Astrocyte of the spinal cord (primary cell): ENCODE measurements at regions not wholly inside any gene's neighbourhood (a gene's known extent, or its start where the extent isn't known, plus 50 kb on each side); places are given as distances from the start of the nearest gene placed in this dataset.
"Not testable (repeated sequence)": the region's sequence is repeated elsewhere in the genome, so short reads cannot be mapped to it uniquely, and the experiment has no call there.

Experiments used
- DNase-seq: peaks from one replicate; pipeline ENCODE4 v3.0.0; 2011; ENCODE audit warnings: low read depth, low spot score
- H3K4me3 ChIP-seq: 2 replicates; pipeline ENCODE4 v1.5.1; 2011; ENCODE audit warnings: low read depth, mild to moderate bottlenecking, low read length, moderate library complexity
- CTCF ChIP-seq: IDR thresholded peaks from 2 replicates; pipeline ENCODE4 v1.5.1; 2012; ENCODE audit warnings: low read depth, mild to moderate bottlenecking, low read length, inconsistent platforms
- in situ Hi-C: cut with HindIII; loops from 2 replicates; pipeline ENCODE4 v1.10.0; 2017; ENCODE audit warnings: low sequenced_read_pairs

- TF ChIP-seq CTCF: no peak
- no peak for DNase-seq
- no peak overlapping the region for H3K4me3 ChIP-seq
- in situ Hi-C loops: no loop called here
Measured at GRCh38 chr2:61597300-61598289, 59.4 kb upstream of the XPO1 start.

- DNase-seq, H3K4me3 ChIP-seq, in situ Hi-C loops: not testable (repeated sequence)
Measured at GRCh38 chr2:61594201-61594600, 56.0 kb upstream of the XPO1 start.

- in situ Hi-C loops, H3K4me3 ChIP-seq, DNase-seq: not testable (repeated sequence)
Measured at GRCh38 chr2:61593648-61594047, 55.5 kb upstream of the XPO1 start.

GRCh38 chr2:61590214-61590613 lies 52.1 kb upstream of the XPO1 start:
- in situ Hi-C loops: no loop called here
- no peak for DNase-seq
- TF ChIP-seq CTCF: no peak
- no peak overlapping the region for H3K4me3 ChIP-seq

- DNase-seq: no peak
- in situ Hi-C loops: no loop called here
- TF ChIP-seq CTCF: no peak
- no peak overlapping the region for H3K4me3 ChIP-seq
Measured at GRCh38 chr2:61588566-61588965, 50.4 kb upstream of the XPO1 start.
